ENCODE measurements at regions not wholly inside any gene's neighbourhood (a gene's known extent, or its start where the extent isn't known, plus 50 kb on each side); places are given as distances from the start of the nearest gene placed in this dataset.

DNA sequence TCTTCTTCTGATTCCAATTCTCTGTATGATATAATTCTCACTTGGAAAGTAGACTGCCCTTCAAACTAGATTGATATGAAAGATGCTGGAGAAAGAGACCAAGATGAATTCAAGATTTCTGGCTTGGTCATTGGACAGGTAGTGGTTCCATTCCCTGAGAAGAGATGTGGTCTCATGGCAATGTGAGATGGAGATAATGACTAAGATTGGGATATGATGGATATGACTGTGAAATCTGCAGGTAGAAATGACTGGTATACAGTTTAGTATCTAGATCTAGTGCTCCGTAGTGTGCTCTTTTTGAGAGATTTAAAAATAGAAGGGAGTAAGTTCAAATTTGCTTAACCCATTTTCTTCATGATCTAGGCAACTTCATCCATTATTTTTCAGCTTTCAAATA is 425.4 kb upstream of the TRIB2 start:
- no peak for DNase-seq (ENCODE audit: low read depth)
- H3K36me3 ChIP-seq (ENCODE audit: control insufficient read depth, insufficient read depth, low read length): no peaks in the 10 kb centered on the region
- no peak for TF ChIP-seq CTCF (IDR thresholded peaks at IDR 0.05; ENCODE audit: insufficient read depth, low read length, poor library complexity, severe bottlenecking)
- no peak overlapping the region for H3K4me3 ChIP-seq (ENCODE audit: low read depth, low read length)
- H3K27me3 ChIP-seq (ENCODE audit: control insufficient read depth, insufficient read depth, low read length): no peaks in the 10 kb centered on the region

DNA sequence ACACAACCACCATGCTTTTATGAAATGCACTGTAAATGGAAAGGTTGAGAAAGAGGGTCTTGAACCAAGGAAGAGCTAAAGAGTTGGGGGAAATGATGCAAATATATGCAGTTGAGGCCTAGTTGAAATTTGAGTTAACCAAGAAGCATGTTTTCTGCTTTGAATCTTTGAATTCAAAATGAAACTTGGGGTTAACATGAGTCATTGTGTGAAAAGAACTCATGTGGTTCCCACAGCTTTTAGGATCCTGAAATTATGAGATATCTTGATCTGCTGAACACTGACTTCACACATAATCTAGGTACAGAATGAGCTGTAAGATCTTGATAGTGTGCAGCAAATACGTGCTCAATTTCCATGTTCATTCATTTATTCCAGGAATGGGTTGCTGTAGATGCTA is 422.9 kb upstream of the TRIB2 start:
- no peak for TF ChIP-seq CTCF (IDR thresholded peaks at IDR 0.05; ENCODE audit: insufficient read depth, low read length, poor library complexity, severe bottlenecking)
- Histone ChIP-seq H3K27me3 (ENCODE audit: control insufficient read depth, insufficient read depth, low read length) (no peaks in the 10 kb centered on the region), H3K4me3 (ENCODE audit: low read depth, low read length) (no peak overlapping the region), H3K36me3 (ENCODE audit: control insufficient read depth, insufficient read depth, low read length) (no peaks in the 10 kb centered on the region)
- DNase-seq (ENCODE audit: low read depth): no peak

DNA sequence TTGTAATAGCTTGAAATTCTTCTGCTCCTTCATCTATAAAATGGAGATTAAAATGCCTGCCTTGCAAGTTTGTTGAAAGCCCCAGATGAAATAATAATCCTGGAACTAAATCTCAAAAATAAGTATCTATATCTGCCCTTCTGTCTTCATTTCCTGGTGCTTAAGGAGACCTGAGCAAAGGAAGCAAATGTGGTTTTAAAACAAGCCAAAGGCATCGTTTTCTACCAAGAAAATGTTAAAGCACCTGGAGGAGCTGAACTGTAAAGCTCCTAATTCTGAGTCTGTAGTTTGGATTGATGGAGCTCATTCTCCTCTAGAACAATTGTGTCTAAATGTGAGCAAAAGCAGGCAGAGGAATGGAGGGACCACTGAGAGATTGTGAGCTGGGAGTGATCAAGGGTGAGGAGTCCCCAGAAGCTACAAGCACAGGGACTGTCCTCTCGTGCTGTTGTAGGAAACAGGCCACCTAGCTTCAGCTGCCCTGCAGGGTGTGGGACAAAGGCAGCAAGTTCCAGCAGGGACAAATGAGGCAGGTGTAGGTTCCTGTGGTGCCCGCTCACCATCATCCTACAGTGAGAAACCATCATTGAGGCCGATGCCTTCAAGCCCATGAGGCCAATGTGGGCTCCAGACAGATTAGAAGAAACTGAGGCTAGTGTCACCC is 420.7 kb upstream of the TRIB2 start:
- TF ChIP-seq CTCF (IDR thresholded peaks at IDR 0.05; ENCODE audit: insufficient read depth, low read length, poor library complexity, severe bottlenecking): no peak
- no peaks in the 10 kb centered on the region for H3K36me3 ChIP-seq (ENCODE audit: control insufficient read depth, insufficient read depth, low read length)
- no peaks in the 10 kb centered on the region for H3K27me3 ChIP-seq (ENCODE audit: control insufficient read depth, insufficient read depth, low read length)
- DNase-seq (ENCODE audit: low read depth): no peak
- H3K4me3 ChIP-seq (ENCODE audit: low read depth, low read length): no peak overlapping the region

- Histone ChIP-seq H3K4me3 (ENCODE audit: low read depth, low read length) (no peak overlapping the region), H3K27me3 (ENCODE audit: control insufficient read depth, insufficient read depth, low read length) (no peaks in the 10 kb centered on the region), H3K36me3 (ENCODE audit: control insufficient read depth, insufficient read depth, low read length) (no peaks in the 10 kb centered on the region)
- no peak for DNase-seq (ENCODE audit: low read depth)
- no peak for TF ChIP-seq CTCF (IDR thresholded peaks at IDR 0.05; ENCODE audit: insufficient read depth, low read length, poor library complexity, severe bottlenecking)
These were observed 419.8 kb upstream of the TRIB2 start for GRCh38 chr2:12296915-12297314.

DNA sequence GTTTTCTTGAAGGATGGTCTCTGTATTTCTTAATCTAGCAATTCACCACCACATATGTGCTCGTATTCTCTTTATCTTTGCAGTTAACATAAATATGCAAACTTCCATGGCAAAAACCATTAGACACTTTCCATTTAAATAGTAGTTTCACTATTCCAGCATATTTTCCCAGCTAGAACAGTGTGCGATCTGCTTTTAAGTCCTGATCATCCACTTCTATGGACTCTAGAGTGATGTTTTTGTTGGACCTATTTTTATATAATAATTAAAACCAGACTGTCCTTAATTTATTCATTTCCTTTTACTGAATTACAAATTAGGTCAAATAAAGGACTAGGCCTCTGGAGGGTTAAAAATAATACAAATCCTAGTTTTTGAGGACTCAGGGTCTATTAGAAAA is 418.4 kb upstream of the TRIB2 start:
- Histone ChIP-seq H3K27me3 (ENCODE audit: control insufficient read depth, insufficient read depth, low read length) (no peaks in the 10 kb centered on the region), H3K36me3 (ENCODE audit: control insufficient read depth, insufficient read depth, low read length) (no peaks in the 10 kb centered on the region), H3K4me3 (ENCODE audit: low read depth, low read length) (no peak overlapping the region)
- no peak for DNase-seq (ENCODE audit: low read depth)
- no peak for TF ChIP-seq CTCF (IDR thresholded peaks at IDR 0.05; ENCODE audit: insufficient read depth, low read length, poor library complexity, severe bottlenecking)

DNA sequence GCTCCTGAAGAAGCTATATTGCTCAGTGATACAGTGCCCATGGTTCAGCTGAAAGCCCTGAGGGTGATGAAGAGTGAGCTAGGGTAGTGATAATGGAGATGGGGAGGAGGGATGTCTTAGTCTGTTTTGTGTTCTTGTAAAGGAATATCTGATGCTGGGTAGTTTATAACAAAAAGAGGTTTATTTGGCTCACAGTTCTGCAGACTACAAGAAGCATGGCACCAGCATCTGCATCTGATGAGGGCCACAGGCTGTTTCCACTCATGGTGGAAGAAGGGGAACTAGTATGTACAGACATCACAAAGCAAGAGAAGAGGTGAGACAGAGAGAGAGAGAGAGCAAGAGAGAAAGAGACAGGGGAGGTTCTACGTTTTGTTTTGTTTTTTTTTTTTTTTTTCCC is 417.3 kb upstream of the TRIB2 start:
- no peak overlapping the region for H3K4me3 ChIP-seq (ENCODE audit: low read depth, low read length)
- no peaks in the 10 kb centered on the region for H3K27me3 ChIP-seq (ENCODE audit: control insufficient read depth, insufficient read depth, low read length)
- no peak for DNase-seq (ENCODE audit: low read depth)
- no peaks in the 10 kb centered on the region for H3K36me3 ChIP-seq (ENCODE audit: control insufficient read depth, insufficient read depth, low read length)
- TF ChIP-seq CTCF (IDR thresholded peaks at IDR 0.05; ENCODE audit: insufficient read depth, low read length, poor library complexity, severe bottlenecking): no peak
